Inferior parietal cortex (tissue), 1 donor: ENCODE measurements at regions not wholly inside any gene's neighbourhood (a gene's known extent, or its start where the extent isn't known, plus 50 kb on each side); places are given as distances from the start of the nearest gene placed in this dataset.
"Not testable (repeated sequence)": the region's sequence is repeated elsewhere in the genome, so short reads cannot be mapped to it uniquely, and the experiment has no call there.

Experiments used
- DNase-seq: peaks from one replicate; pipeline ENCODE4 v3.0.0-alpha.2; 2016; ENCODE audit errors: extremely low spot score

- no peak for DNase-seq
Observed at GRCh38 chr10:9824631-9825071, 1193.0 kb upstream of the CELF2 start.

DNA sequence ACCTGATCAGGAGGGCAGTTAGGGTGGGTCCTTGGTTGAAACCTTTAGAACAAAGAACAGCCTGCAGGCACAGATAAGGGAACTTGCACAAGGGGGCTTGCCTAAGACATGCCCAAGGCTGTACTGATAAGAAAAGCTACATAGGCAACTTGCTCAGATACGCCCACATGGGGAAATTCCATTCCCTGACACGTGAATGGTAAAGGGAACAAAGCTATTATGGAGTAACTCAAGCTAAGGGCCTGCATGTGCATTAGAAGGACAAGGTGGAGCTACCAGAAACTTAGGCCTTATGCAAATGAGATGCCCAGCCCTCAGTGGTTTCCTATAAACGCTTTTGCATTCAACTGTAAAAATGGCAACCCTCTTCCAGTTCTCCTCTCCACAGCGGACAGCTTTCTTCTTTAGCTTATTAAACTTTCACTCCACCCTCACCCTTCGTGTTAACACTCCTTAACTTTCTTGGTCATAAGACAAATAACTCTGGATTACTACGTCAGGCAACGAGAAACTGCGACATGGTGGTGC, 1192.1 kb upstream of the CELF2 start:
- DNase-seq = no peak

DNA sequence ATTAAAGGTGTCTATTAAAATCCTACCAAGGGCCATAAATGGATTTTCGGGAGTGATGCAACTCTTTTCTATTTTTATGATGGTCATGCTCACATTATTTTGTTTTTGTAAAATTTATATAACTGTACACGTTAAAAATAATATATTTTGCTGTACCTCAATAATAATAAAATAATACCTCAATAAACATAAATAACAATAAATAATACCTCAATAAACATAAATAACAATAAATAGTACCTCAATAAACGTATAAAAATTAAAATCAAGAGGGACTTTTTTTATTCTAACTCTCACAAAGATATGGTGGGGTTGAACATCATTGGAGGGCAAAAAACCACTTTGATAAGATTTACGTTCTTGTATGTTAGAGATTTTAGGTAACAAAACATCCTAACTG, 1189.6 kb upstream of the CELF2 start:
- DNase-seq = no peak

GRCh38 chr10:9833942-9834341, 1183.7 kb upstream of the CELF2 start:
- no peak for DNase-seq

DNA sequence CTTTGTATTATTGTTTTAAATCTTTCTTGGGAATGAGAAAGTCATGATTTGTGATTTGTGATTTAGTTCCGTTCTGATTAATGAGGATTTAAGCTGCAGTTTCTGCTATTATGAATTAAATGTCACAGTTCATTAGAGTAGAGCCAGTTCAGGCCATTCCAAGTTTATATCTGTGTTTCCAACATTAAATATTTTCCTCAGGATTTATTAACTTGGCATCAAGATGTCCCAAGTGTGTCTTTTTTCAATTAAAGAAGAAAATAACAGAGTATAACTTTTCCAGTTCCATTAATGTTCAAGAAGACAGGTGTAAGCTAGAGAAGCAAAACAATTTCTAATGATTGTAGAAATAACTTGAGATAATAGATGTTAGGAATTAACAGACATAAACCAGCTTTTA, 1183.2 kb upstream of the CELF2 start:
- DNase-seq = no peak

- DNase-seq = no peak
Observed at GRCh38 chr10:9845075-9845474, 1172.6 kb upstream of the CELF2 start.

DNA sequence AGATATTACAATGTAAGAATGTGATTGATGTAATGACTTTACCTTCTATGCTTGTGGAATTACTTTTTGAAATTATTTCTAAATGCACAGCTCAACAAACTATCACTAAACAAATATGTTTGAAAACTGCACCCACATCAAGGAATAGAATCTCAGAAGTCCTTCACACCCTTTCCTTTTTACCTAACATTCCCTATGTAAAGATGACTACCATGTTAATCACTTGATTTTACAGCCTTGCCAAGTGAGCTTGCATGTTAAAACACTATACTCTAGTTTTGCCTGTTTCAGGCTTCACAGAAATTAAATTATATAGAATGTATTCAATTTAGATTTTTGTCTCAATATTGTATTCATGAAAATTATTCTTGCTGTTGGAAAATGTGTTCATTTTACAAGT, 1169.4 kb upstream of the CELF2 start:
- no peak for DNase-seq

GRCh38 chr10:9848981-9849380, 1168.7 kb upstream of the CELF2 start:
- DNase-seq = no peak

DNA sequence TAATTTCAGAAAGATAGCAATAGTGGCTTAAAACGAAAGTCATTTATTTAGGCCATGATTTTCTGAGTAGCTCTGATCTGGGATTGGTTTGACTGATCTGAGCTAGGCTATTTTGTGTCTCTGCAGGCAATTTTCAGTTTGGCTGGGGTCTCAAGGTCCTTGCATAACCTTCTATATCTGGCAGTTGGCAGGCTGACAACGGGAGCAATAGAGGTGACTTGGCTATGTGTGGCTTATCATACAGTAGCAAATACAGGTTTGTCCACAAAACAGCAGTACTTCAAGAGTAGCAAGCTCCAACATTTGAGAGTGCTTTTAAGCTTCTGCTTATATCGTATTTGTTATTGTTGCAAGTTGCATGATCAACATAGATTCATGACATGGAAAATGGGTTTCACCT, 1167.3 kb upstream of the CELF2 start:
- no peak for DNase-seq

DNA sequence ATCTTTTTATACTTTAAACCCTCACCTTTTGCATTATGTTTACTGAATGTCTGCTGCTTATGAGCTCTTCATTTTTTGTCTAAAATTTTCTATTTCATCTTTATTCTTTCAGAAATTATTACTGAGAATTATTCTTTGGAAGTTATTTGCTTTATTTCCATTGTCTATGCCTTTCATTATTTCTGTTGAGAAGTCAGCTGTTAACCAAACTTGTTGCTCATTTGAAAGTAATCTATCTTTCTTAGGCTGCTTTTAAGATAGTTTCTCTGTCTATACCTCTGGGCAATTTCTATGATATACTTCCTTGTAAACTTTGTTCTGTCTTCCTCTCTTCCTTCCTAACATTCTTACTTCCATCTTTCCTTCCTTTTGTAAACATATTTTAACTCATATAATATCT, 1165.9 kb upstream of the CELF2 start:
- no peak for DNase-seq

- DNase-seq = no peak
Observed at GRCh38 chr10:9853405-9854355, 1164.0 kb upstream of the CELF2 start.

GRCh38 chr10:9855451-9855850, 1162.2 kb upstream of the CELF2 start:
- DNase-seq = not testable (repeated sequence)

DNA sequence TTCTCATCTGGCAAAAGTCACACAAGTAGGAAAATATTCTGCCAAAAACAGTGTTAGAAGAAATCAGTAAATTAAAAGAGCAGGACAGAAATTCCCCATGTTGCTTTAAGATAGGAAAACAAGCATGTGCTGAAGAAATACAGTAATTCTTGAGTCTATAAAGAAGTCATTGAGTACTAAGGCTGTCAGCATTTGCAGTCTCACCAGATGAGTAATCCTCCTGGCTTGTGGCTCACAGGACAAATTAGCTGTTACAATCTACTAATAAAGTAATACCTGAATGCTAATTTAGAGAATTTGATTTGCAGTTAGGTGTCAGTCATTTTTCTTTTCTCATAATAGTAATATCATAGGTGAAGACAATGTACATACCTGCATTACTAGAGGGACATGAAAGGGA, 1158.9 kb upstream of the CELF2 start:
- no peak for DNase-seq

GRCh38 chr10:9860045-9860444, 1157.6 kb upstream of the CELF2 start:
- DNase-seq = no peak

DNA sequence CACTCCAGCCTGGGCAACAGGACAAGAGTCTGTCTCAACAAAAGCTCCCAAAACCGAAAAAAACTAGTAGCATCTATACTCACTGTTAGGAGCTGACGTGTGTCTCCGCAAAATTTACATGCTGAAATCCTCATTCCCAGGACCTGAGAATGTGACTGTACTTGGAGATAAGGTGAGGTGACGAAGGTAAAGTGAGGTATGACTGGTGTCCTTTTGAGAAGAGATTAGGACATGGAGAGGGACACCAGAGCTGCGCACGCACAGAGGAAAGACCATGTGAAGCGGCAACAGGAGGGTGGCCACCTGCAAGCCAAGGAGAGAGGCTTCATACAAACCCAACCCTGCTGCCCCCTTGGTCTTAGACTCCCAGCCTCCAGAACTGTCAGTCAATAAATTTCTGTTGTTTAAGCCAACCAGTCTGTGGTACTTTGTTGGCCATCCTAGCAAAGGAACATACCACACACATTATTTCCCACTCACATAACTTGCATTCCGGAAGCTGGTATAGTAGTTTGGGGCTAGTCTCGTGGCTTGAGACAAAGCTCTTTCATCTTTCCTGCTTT, 1154.0 kb upstream of the CELF2 start:
- no peak for DNase-seq

- DNase-seq = no peak
Observed at GRCh38 chr10:9868499-9868898, 1149.2 kb upstream of the CELF2 start.

- no peak for DNase-seq
Observed at GRCh38 chr10:9869205-9869604, 1148.5 kb upstream of the CELF2 start.

GRCh38 chr10:9869606-9870176, 1148.0 kb upstream of the CELF2 start:
- no peak for DNase-seq

DNA sequence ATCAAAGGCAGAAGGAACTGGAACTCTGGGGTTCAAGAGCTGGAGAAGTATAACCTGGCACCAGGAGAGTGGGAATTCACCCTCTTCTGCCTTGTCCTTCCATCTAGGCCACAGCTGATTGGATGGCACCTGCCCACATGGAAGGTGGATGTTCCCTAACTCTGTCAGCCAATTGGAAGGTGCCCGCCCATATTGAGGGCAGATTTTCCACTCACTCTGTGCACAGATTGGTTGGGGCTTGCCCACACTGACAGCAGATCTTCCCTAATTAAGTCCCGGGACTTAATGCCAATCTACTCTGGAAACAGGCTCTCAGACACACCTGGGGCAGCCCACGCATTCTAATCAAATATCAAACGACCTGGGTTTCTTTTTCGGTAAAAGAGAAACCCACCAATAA, 1142.3 kb upstream of the CELF2 start:
- DNase-seq = no peak

DNA sequence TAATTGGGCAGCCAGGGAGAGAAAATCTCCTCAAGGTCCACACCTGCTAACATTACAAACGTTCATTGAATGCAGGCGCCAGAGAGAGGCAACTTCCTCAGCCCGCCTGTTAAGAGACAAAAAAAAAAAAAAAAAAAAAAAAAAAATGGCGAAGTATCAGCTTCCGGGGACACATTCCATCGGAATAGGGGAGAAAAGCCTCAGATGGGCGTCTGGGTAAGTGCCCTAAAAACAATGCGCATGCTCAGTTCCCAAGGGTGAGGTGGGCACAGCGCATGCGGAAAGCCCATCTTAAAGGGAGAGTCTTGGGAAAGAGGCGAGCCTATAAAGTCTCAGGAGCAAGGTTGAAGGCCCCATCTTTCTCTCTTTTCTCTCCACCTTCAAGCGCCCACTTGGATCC, 1139.7 kb upstream of the CELF2 start:
- no peak for DNase-seq

- no peak for DNase-seq
Observed at GRCh38 chr10:9878383-9878782, 1139.3 kb upstream of the CELF2 start.

GRCh38 chr10:9885761-9886160, 1131.9 kb upstream of the CELF2 start:
- DNase-seq = no peak

DNA sequence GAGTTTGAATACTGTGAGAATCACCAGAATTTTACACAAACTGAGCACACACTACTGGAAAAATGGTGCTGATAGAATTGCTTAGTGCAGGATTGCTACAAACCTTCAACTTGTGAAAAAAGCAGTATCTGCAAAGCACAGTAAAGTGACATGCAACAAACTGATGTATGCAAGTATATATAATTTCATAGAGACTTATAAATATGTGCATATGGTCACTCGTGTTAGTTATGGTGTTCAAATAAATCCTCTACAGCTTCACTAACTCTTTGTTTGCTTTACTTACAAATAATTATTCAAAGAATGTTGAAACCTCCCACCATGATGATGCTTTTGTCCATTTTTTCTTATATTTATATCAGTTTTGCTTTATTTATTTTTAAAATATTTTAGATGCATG, 1130.9 kb upstream of the CELF2 start:
- no peak for DNase-seq
